Non-pigmented ciliary epithelial cell (primary cell): ENCODE measurements at regions not wholly inside any gene's neighbourhood (a gene's known extent, or its start where the extent isn't known, plus 50 kb on each side); places are given as distances from the start of the nearest gene placed in this dataset.

Source experiments
- DNase-seq: peaks from one replicate; pipeline ENCODE4 v3.0.0-alpha.2; 2010; ENCODE audit warnings: low read depth

- DNase-seq = no peak
Observed at GRCh38 chr3:59131016-59131766, 81.4 kb upstream of the CFAP20DC start.

DNA sequence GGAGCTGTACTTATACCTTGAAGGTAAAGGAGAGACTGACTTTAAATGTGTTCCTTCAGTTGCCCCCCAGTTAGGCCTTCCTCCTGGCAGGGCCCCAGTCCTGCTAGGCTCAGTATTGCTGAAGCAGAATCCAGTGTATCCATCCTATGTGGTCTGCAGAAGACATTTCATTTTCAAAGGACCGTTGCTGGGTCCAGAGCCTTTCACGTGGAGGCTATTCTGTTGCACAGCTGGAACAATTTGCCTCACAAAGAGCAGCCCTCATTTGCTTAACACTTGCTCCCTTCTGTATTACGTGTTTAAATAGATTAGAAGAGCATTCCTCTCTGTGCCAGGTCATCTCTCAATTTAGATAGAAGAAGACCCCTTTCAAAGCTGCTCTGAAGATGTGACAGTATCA is 78.9 kb upstream of the CFAP20DC start:
- no peak for DNase-seq

- DNase-seq = peak; percentile 58
Observed at GRCh38 chr3:59127071-59127470, 77.2 kb upstream of the CFAP20DC start.

DNA sequence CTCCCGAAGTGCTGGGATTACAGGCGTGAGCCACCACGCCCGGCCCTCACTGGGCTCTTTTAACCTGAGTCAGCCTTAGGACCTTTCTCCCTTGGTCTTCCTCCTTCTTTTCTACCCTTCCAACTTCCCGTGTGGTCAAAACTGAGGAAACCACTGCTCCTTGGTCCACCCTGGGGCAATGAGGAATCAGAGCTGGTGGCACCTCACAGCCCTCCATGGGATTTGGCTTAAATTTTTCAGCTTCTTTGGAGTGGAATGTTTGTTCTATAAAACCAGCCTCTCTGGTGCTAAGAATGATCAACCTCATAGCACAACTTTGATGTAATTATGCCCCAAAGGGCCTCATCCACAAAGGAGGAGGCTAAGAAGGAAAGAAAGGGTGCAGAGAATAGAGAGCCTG is 76.6 kb upstream of the CFAP20DC start:
- DNase-seq = no peak

DNA sequence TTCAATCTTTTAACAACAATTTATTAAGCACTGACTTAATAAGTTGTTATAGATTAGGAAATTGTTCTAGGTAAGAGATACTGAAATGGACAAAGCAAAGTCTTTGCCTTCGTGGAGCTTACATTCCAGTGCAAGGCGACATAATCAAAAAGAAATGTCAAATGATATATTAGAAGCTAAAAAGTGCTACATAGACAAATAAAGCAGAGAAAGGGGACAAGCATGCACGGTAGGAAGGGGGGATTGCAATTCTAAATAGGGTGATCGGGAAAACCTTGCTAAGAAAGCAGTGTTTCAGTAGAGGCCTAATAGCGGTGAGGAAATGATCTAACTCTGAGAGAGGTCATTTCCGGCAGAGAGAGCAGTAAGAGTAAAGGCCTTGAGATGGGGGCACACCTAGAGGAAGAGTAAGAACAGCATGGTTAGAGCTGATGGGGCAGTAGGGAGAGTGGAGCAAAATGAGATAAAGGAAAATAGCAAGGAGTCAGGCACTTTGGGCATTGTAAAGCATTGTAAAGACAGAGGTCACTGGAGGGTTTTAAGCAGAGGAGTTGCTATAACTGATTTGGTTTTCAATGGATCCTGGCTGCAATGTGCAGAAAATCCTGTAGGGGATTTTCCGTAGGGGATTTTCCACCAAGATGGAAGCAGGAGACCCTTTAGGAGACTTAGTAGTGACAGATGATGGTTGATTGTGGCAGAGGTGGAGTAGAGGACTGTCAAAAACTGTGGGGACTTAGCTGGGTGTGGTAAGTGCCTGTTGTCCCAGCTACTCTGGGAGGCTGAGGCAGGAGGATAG is 71.7 kb upstream of the CFAP20DC start:
- DNase-seq = no peak

- DNase-seq = no peak
Observed at GRCh38 chr3:59118928-59119327, 69.1 kb upstream of the CFAP20DC start.

DNA sequence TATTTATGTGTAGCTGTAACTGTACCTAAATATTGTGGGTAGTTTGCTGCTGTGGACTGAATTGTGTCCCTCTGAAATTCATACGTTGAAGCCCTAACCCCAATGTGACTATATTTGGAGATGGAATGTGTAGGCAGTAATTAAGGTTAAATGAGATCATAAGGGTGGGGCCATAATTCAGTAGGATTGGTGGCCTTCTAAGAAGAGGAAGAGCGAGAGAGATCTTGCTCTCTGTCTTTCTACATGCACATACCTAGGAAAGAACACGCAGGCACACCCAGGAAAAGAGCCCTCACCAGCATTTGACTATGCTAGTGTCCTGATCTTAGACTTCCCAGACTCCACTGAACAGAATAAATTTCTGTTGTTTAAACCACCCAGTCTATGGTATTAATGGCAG is 67.6 kb upstream of the CFAP20DC start:
- no peak for DNase-seq

DNA sequence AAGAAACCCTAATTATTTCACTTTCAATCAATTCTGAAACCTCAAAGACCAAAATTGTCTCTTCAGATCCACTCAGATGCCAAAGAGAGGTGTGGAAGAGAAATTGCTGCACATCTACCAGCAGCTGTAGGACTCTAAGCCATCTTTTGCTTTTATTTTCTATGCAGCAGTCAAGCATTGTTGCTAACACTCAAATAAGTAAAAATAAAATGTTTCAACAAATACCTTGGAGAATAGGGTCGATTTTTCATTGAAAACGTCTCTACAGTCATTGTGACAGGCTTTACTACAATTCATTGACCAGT is 66.4 kb upstream of the CFAP20DC start:
- DNase-seq = no peak

DNA sequence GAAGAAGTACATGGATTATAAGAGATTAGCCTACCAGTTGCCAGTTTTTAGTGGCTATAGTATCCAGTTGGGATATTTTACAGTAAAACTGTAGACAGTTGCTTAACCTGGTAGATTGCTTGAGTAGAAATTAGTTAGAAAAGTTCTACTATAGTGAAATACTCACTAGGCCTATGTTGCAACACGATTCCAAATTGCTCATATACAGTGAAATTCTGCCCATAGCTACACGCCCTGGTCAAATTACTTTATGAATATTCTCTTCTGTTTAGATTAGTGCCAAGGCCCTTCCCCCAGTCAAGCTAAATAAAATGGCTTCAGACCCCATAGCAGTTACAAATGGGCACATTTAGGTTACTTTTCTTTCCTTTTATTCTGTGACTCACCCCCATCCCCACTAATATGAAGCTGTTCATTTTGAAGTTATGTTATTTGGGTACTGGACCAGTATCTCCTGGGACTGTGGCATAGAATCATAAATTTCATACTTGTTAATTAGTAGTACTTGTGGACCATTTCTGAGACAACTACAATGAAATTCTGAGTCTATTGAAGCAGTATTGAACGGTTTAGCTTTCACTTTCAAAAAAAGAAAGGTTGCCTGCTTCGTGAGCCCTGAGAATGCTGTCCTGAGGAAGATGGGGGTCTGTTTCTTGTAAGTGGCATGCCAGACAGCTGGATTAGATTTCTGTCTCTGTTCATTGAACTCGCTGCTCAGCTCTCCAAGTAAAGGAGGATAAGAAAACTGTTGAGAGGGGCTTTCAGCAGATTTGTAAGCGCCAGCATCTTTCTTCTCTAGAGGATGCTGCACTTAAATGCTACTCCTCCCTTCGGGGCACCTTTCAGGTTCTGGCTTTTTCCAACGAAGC is 65.8 kb upstream of the CFAP20DC start:
- no peak for DNase-seq

DNA sequence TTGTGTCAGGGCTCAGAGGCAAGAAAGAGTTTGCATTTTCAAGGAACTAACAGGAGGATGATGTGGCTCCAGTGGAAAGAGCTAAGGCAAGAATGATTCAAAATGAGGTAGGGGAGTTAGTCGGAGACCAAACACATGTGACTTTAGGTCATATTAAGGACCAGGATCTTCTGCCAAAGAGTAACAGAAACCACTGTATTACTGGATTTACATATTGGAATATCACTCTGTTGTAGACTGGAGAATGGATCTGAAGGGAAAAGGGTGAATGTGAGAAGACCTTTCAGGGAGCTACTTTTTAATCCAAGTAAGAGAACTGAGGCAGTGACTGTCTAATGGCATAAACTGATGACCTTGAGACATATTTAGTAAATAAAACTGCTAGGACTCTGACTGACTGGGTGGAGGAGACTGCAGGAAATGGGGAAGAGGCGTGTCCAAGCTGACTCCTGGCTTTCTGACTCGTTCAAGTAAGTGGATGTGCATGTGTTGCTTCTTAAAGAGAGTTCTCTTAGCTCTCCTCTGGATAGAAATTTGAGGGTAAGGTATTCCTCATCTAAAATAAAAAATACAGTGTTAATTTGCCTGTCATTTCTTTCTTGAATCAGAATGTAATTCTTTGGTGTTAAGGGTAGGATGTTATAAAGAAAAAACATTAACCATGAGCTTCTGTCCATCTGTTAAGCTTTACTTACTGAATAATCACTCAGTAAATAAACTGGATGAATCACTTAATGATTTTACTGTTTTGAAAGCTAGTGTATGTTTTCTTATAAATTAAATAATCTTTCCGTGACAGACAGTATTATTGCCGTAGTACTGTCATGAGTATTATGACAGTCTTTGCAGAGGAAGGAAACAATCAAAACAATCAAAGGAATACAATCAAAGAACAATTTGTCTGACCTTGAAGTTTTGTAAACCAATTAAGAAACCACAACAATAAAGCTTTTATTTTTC is 58.3 kb upstream of the CFAP20DC start:
- no peak for DNase-seq

GRCh38 chr3:59106085-59106648 is 56.3 kb upstream of the CFAP20DC start:
- DNase-seq = no peak

DNA sequence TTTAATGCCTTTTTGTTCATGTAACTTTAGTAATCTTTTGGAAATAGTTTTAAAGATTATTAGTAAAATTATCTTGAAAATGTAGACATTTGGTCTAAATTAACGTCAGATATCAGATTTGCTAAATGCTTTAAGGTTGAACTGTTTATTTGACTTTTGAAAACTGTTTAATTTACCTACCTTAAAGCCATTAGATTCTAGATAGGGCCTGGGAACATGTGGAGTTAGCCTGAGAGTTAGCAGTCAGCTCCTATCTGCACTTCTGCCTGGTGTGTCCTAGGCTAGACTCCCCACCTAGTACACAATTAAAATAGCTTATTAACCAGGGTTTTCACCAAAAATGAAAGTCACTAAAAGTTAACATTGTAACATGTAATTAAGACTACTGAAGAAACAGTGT is 53.7 kb upstream of the CFAP20DC start:
- DNase-seq = no peak

DNA sequence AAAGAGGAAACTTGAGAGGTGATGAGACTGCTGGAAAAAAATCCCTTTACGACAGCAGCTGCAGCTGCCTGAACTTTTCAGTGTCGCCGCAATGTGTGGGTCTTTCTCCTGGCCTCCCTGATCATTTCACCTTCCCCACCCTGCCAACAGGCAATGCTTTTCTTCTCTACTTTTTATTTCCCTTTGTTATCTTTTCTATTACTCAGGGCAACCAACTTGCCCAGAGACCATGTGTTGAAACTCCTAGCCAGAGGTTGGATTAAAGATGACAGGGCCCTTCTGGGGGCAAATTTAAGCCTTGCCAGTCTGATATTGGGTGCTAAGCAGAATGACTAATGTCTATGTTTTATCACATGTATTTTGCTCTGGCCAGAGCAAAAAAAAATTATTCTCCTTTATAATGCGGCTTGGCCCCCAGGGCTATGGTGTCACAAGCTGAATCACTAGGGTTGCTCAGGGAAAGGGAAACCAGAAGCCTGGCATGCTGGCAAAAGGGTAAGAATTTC is 51.5 kb upstream of the CFAP20DC start:
- no peak for DNase-seq
